Mammary epithelial cell (primary cell): ENCODE measurements at regions not wholly inside any gene's neighbourhood (a gene's known extent, or its start where the extent isn't known, plus 50 kb on each side); places are given as distances from the start of the nearest gene placed in this dataset.

Source experiments
- EZH2 ChIP-seq: IDR thresholded peaks from 2 replicates; pipeline ENCODE4 v1.6.1; 2012; ENCODE audit warnings: low read length, inconsistent platforms, borderline replicate concordance
- TF ChIP-seq, protein P1 (sequence below), 2 donors: IDR thresholded peaks in 1 of 2; conservative IDR thresholded peaks in 1 of 2; 2 replicates each; pipeline ENCODE4 v1.5.1; 2011 to 2012; ENCODE audit warnings: inconsistent platforms in 2 of 2, low read length in 2 of 2, mild to moderate bottlenecking in 2 of 2, control low read depth in 1 of 2, low read depth in 1 of 2; ENCODE audit not compliant: insufficient read depth in 1 of 2; ENCODE audit errors: extremely low read depth in 1 of 2

DNA sequence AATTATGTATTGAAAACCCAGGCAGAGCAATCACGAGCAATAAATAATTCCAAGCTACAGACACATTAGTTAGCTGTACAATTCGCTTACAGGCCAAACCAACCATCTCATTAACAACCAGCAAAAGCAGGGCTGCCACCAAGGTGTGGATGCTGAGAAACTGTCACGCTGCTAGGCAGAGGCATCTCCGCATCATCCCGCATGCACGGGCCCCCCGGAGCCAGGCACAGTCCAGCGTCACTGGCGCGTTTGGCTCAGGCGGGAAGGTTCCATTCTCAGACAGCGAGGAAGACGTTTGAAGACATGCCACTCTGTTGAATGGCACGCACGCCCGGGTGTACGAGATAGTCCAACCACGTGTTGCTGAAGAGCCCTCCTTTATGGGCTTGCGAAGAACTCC, 184.0 kb downstream of the OLFM1 start:
- TF ChIP-seq, protein P1, sequence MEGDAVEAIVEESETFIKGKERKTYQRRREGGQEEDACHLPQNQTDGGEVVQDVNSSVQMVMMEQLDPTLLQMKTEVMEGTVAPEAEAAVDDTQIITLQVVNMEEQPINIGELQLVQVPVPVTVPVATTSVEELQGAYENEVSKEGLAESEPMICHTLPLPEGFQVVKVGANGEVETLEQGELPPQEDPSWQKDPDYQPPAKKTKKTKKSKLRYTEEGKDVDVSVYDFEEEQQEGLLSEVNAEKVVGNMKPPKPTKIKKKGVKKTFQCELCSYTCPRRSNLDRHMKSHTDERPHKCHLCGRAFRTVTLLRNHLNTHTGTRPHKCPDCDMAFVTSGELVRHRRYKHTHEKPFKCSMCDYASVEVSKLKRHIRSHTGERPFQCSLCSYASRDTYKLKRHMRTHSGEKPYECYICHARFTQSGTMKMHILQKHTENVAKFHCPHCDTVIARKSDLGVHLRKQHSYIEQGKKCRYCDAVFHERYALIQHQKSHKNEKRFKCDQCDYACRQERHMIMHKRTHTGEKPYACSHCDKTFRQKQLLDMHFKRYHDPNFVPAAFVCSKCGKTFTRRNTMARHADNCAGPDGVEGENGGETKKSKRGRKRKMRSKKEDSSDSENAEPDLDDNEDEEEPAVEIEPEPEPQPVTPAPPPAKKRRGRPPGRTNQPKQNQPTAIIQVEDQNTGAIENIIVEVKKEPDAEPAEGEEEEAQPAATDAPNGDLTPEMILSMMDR (conservative IDR thresholded peaks at IDR 0.05 in 1 of 2, IDR thresholded peaks at IDR 0.05 in 1 of 2; ENCODE audit: extremely low read depth in 1 of 2, insufficient read depth in 1 of 2, low read depth in 1 of 2, low read length in 2 of 2) = no peak
- no peak for TF ChIP-seq EZH2
